ENCODE measurements at regions not wholly inside any gene's neighbourhood (a gene's known extent, or its start where the extent isn't known, plus 50 kb on each side); places are given as distances from the start of the nearest gene placed in this dataset.
"Not testable (repeated sequence)": the region's sequence is repeated elsewhere in the genome, so short reads cannot be mapped to it uniquely, and the experiment has no call there.

- DNase-seq (ENCODE audit: low read depth) = no peak
These were observed 189.8 kb downstream of the UTRN start for GRCh38 chr6:144474904-144475303.

DNA sequence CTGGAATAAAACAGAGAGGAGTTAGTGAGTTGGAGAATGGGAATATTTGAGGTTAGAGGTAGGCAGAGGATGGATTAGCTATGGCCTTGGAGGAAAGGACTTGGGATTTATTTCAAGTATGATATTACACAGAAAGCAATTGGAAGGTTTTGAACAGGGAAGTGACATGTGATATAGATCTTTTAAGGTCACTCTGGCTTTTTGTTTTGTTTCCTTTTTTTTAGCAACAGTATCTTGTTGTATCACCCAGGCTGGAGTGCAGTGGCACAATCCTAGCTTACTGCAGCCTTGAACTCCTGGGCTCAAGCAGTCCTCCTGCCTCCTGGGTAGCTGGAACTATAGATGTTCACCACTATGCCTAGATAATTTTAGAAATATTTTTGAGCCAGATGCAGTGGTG is 190.3 kb downstream of the UTRN start:
- DNase-seq (ENCODE audit: low read depth) = no peak

DNA sequence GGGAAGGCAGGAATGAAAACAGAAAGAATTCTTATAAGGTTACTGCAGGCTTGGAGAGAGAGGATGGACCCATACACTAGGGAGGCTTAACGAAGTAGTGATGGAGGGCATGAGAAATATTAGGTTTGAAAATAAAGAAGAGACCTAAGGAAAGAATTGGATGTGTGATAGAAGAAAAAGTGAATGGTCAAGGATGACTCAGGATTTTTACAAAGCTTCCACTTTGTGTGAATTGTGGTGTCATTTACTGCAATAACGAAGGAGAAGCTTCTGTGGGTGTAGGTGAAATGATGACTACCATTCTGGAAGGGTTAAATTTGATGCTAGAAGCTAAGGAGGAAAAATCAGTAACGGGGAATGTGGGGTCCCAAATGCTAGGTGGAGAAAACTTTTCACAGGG is 191.2 kb downstream of the UTRN start:
- no peak for DNase-seq (ENCODE audit: low read depth)

DNA sequence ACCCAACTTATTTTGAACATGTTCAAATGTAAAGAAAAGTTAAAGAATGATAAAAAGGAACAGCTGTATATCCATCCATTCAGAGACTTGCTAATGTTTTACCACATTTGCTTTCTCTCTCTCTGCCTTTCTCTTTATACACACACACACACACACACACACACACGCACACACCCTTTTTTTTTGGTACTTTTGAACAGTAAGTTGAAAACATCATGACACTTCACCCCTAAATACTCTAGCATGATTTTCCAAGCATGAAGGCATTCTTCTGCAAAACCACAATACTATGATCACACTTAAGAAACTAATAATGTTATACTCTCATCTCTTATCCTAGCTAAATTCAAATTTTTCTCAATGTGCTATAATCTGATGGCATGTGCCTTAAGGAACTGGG is 192.3 kb downstream of the UTRN start:
- DNase-seq (ENCODE audit: low read depth) = no peak

GRCh38 chr6:144477856-144478255 is 192.7 kb downstream of the UTRN start:
- no peak for DNase-seq (ENCODE audit: low read depth)

GRCh38 chr6:144478483-144478882 is 193.3 kb downstream of the UTRN start:
- DNase-seq (ENCODE audit: low read depth) = no peak

DNA sequence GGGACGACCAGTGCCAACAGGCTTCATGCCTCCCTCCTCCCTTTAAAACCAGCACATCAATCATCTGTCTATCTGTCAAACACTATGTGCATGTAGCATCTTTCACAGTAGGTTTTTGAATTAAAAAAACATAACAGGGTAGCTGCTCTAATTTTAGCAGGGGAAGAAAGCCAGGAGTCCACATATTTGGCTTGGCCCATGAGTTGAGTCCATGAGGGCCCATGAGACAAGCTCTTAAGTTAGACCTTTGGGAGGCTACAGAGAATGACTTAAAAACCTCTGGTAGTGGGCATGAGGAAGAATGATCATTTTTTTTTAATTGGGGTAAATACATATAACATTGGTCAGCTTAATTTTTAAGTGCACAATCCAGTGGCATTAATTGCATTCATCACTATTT is 194.9 kb downstream of the UTRN start:
- DNase-seq (ENCODE audit: low read depth) = no peak

DNA sequence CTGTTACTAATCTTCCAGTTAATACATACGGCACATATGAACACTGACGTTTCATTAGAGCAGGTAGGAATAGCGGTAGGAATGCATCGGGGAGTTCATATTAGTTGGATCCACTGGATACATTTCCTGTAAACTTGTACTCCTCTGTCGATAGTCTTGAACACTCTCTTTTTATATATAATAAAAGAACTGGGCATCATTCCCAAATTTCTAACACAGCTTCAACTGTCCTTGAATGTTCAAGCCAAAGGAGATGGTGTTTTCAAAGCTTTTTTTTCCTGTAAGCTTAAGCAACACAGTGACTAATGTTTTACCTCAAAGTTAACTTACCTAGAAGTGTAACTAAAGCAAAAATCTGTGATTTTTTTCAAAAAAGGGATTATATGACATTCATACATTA is 195.3 kb downstream of the UTRN start:
- DNase-seq (ENCODE audit: low read depth) = no peak

DNA sequence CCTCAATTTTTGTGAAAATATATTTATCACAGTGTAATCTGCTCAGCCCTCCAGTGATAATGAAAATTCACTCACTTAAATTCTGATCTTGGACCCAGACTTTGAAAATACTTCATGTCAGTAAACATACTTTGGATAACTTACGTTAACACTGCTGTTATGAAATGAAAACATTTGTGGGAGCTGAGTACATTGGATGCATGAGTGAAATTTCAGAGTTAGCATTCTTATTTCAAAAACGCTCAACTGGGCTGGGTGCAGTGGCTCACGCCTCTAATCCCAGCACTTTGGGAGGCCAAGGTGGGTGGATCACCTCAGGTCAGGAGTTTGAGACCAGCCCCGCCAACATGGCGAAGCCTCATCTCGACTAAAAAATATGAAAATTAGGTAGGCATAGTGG is 196.4 kb downstream of the UTRN start:
- no peak for DNase-seq (ENCODE audit: low read depth)

- peak; percentile 72 for DNase-seq (ENCODE audit: low read depth)
These were observed 197.0 kb downstream of the UTRN start for GRCh38 chr6:144482142-144482541.

DNA sequence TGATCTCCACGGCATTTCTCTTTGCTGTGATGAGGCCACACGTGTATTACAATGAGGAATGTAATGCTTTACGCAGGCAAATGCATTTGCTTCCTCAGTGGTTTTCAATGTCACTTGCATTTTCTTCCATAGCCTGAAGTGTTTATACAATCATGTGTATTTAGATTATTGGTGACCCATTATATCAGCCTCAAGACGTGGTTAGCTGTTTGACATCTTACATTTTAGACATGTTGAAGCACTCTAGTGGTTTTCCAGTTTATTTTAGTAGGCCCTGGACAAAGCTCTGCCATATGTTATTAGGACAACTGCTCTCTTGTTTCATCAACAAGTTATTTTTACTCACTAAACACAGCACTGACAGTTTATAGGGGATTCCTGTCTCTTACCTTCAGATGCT is 200.4 kb downstream of the UTRN start:
- no peak for DNase-seq (ENCODE audit: low read depth)

DNA sequence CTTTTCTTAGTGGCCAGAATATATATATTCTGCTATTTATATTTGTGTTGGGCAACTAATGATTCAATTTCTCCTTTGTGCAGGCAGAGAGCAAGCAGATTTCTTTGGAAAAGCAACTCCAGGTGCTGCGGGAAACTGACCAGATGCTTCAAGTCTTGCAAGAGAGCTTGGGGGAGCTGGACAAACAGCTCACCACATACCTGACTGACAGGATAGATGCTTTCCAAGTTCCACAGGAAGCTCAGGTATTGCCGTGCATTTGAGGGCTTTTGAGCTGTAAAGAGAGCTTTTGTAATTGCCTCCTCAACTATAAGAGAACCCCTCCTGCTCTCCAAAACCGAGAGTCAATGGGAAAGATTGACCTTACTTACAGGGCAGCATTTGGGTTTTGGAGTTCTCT is 203.5 kb downstream of the UTRN start:
- DNase-seq (ENCODE audit: low read depth) = no peak

DNA sequence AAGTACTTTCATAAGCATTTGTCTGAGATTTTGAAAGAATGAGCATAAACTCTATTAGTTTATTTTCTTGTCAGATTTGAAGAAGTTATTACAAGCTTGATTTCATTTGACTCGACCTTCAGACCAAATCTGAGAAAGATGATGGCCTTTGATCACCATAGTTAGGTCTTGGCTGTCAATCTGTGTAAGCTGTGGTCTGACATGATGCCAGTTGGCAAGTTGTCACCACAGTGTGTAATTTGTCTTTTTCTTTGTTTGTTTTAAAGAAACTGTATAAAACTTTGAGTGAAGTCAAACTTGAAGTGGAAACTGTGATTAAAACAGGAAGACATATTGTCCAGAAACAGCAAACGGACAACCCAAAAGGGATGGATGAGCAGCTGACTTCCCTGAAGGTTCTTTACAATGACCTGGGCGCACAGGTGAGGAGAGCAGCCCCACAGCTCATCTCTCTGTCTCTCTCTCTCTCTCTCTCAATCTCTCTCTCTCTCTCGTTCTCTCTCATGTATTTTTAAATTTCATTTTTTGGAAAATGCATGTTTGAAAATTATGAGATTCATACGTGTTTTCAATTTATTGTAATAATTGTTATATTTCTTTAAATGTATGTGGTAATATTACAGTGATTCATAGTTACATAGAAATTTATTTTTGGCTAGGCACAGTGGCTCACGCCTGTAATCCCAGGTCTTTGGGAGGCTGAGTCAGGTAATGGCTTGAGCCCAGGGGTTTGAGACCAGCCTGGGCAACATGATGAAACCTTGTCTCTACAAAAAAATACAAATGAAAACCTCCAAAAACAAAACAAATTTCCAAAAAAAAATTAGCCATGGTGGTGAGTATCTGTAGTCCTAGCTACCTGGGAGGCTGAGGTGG is 208.1 kb downstream of the UTRN start:
- DNase-seq (ENCODE audit: low read depth) = no peak

DNA sequence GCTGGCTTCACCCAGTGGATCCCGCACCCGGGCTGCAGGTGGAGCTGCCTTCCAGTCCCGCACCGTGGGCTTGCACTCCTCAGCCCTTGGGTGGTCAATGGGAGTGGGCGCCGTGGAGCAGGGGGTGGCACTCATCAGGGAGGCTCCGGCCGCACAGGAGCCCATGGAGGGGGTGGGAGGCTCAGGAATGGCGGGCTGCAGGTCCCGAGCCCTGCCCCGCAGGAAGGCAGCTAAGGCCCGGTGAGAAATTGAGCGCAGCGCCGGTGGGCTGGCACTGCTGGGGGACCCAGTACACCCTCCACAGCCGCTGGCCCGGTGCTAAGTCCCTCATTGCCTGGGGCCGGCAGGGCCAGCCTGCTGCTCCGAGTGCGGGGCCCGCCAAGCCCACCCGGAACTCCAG is 209.9 kb downstream of the UTRN start:
- not testable (repeated sequence) for DNase-seq (ENCODE audit: low read depth)

GRCh38 chr6:144497650-144498049 is 212.5 kb downstream of the UTRN start:
- no peak for DNase-seq (ENCODE audit: low read depth)

DNA sequence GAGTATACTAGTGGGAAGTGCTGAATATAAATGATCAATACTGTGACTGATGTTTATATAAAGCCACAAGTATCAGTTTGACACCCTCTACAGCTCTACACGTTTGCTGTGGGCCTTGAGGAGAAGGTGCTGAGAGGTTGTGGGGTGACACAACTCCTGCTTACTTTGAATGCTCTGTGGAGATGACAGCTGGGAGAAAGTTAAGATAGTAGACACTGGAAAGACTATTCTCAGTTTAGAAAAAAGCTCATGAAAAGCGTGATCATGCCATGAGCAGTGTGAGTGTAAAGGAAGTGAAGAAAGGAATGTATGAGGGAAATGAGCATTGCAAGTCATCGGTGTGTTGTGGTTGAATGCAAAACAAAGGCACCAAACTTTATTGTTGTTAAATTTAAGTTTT is 215.8 kb downstream of the UTRN start:
- no peak for DNase-seq (ENCODE audit: low read depth)

- not testable (repeated sequence) for DNase-seq (ENCODE audit: low read depth)
These were observed 220.1 kb downstream of the UTRN start for GRCh38 chr6:144505214-144505613.

DNA sequence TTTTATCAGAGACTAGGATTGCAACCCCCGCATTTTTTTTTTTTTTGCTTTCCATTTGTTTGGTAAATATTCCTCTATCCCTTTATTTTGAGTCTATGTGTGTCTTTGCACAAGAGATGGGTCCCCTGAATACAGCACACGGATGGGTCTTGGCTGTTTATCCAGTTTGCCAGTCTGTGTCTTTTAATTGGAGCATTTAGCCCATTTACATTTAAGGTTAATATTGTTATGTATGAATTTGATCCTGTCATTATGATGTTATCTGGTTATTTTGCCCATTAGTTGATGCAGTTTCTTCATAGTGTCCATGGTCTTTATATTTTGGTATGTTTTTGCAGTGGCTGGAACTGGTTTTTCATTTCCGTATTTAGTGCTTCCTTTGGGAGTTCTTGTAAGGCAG is 220.9 kb downstream of the UTRN start:
- DNase-seq (ENCODE audit: low read depth) = not testable (repeated sequence)

DNA sequence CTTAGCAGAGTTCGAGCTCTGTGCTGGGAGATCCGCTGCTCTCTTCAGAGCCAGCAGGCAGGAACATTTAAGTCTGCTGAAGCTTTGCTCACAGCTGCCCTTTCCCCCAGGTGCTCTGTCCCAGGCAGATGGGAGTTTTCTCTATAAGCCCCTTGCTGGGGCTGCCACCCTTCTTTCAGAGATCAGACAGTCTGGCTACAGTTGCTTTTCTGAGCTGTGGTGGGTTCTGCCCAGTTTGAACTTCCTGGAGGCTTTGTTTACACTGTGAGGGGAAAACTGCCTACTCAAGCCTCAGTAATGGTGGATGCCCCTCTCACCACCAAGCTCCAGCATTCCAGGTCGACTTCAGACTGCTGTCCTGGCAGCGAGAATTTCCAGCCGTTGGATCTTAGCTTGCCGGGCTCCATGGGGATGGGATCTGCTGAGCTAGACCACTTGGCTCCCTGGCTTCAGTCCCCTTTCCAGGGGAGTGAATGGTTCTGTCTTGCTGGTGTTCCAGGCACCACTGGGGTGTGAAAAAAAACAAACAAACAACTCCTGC is 222.7 kb downstream of the UTRN start:
- DNase-seq (ENCODE audit: low read depth) = not testable (repeated sequence)

DNA sequence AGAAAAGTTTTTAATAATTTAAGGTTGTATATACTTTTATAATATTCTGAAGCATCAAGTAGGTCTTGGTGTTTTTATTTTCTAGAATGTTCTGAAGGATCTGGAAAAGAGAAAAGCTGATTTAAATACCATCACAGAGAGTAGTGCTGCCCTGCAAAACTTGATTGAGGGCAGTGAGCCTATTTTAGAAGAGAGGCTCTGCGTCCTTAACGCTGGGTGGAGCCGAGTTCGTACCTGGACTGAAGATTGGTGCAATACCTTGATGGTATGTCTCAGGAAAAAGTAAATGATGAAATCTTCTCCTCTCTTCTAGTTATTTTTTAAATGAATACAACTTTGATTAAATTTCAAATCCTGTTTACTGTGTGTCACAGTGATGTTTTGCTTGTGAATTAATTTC is 225.7 kb downstream of the UTRN start:
- DNase-seq (ENCODE audit: low read depth) = no peak

DNA sequence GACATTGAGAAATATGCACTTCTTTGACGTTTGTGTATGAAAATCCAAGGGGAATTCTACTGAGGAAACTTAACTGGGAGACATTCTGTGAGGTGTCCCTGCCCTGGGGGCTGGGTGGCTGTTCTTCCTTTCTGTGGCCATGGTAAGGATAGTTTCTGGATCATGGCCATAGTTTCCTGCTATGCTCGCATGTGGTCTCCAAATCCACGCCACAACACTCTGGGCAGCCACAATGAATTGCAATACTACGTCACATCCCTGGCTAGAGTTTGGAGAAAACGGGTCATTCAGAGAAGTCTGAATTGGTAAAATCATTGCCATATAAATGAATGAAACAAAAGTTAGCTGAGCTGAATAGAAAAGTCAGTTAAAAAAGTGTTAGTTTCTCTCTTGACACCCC is 230.6 kb downstream of the UTRN start:
- DNase-seq (ENCODE audit: low read depth) = no peak

GRCh38 chr6:144519426-144519825 is 234.3 kb downstream of the UTRN start:
- DNase-seq (ENCODE audit: low read depth) = no peak

GRCh38 chr6:144528743-144529425 is 243.7 kb downstream of the UTRN start:
- DNase-seq (ENCODE audit: low read depth) = peak; percentile 68

Measured in HT1080 (cell line).